SK-N-SH (cell line): ENCODE measurements at regions not wholly inside any gene's neighbourhood (a gene's known extent, or its start where the extent isn't known, plus 50 kb on each side); places are given as distances from the start of the nearest gene placed in this dataset.
"Not testable (repeated sequence)": the region's sequence is repeated elsewhere in the genome, so short reads cannot be mapped to it uniquely, and the experiment has no call there.

Experiments
- CTCF ChIA-PET: fragments of 300-600, 350-600 bp; formaldehyde crosslinking; extraction: SDS; loops from one replicate; lab custom pipeline; 2021; lab: Yijun Ruan, JAX
- POLR2A ChIA-PET: fragments of 350-600 bp; sonication (Branson Sonifier 250); formaldehyde crosslinking; extraction: SDS; loops from one replicate; lab custom pipeline; 2020; ENCODE audit warnings: antibody characterized with exemption, inconsistent platforms; lab: Yijun Ruan, JAX
- DNase-seq: peaks from one replicate; pipeline ENCODE4 v3.0.0; 2012
- H2AFZ ChIP-seq: fragments of 200-600 bp; sonication (generic); 2 replicates; pipeline ENCODE4 v1.8.1; 2016; ENCODE audit warnings: antibody characterized with exemption, mild to moderate bottlenecking, low read depth
- H3F3A ChIP-seq: fragments of 200-600 bp; sonication (generic); replicated peaks from 2 replicates; pipeline ENCODE3; 2016; ENCODE audit warnings: antibody characterized with exemption, mild to moderate bottlenecking; ENCODE audit not compliant: insufficient read depth
- H3K27ac ChIP-seq, 2 experiments: fragments of 200-500 bp in 1 of 2; fragments of 200-600 bp in 1 of 2; sonication (Bioruptor generic) in 1 of 2; sonication (generic), shearing (Covaris generic) in 1 of 2; 2 replicates each; pipeline versions ENCODE4 v1.5.1 to v1.6.1; 2014 to 2016; ENCODE audit warnings: low read depth in 2 of 2, inconsistent platforms in 1 of 2, low read length in 1 of 2, mild to moderate bottlenecking in 1 of 2, mixed read lengths in 1 of 2
- H3K27me3 ChIP-seq: fragments of 200-600 bp; sonication (generic), shearing (Covaris generic); 2 replicates; pipeline ENCODE4 v1.6.1; 2016; ENCODE audit warnings: mixed run types; ENCODE audit not compliant: insufficient read depth
- H3K36me3 ChIP-seq, 2 experiments: fragments of 200-500 bp in 1 of 2; fragments of 200-600 bp in 1 of 2; sonication (Bioruptor generic) in 1 of 2; sonication (generic) in 1 of 2; replicated peaks in 1 of 2; 2 replicates each; pipeline versions ENCODE3 to v1.5.1; 2014 to 2016; ENCODE audit warnings: low read length in 1 of 2, mild to moderate bottlenecking in 1 of 2; ENCODE audit not compliant: insufficient read depth in 2 of 2, control insufficient read depth in 1 of 2
- H3K4me1 ChIP-seq, 2 experiments: fragments of 200-500 bp in 1 of 2; fragments of 200-600 bp in 1 of 2; sonication (Bioruptor generic) in 1 of 2; sonication (generic), shearing (Covaris generic) in 1 of 2; 2 replicates each; pipeline versions ENCODE4 v1.5.1 to v1.6.1; 2014 to 2016; ENCODE audit warnings: low read depth in 1 of 2, low read length in 1 of 2, mixed run types in 1 of 2; ENCODE audit not compliant: insufficient read depth in 2 of 2, control insufficient read depth in 1 of 2
- H3K4me2 ChIP-seq: fragments of 200-600 bp; sonication (generic), shearing (Covaris generic); 2 replicates; pipeline ENCODE4 v1.6.1; 2017; ENCODE audit warnings: mixed run types
- H3K4me3 ChIP-seq, 2 experiments: fragments of 200-500 bp in 1 of 2; fragments of 200-600 bp in 1 of 2; sonication (Bioruptor generic) in 1 of 2; sonication (generic), shearing (Covaris generic) in 1 of 2; 2 replicates each; pipeline versions ENCODE4 v1.5.1 to v1.8.1; 2014 to 2016; ENCODE audit warnings: low read depth in 2 of 2, inconsistent platforms in 1 of 2, low read length in 1 of 2, mild to moderate bottlenecking in 1 of 2, mixed read lengths in 1 of 2, moderate library complexity in 1 of 2
- H3K79me2 ChIP-seq: fragments of 200-600 bp; sonication (generic); 2 replicates; pipeline ENCODE4 v1.8.1; 2017; ENCODE audit warnings: mild to moderate bottlenecking; ENCODE audit not compliant: insufficient read depth
- H3K9ac ChIP-seq: fragments of 200-600 bp; sonication (generic); 2 replicates; pipeline ENCODE4 v1.6.1; 2017; ENCODE audit warnings: mixed run types
- H3K9me2 ChIP-seq: fragments of 200-600 bp; sonication (generic); 2 replicates; pipeline ENCODE4 v1.6.1; 2017; ENCODE audit warnings: mixed run types
- H3K9me3 ChIP-seq: fragments of 200-600 bp; sonication (generic); 2 replicates; pipeline ENCODE4 v1.6.1; 2017; ENCODE audit warnings: mixed run types, mild to moderate bottlenecking, moderate library complexity
- H4K20me1 ChIP-seq: fragments of 200-600 bp; sonication (generic); 2 replicates; pipeline ENCODE4 v1.6.1; 2017; ENCODE audit warnings: mild to moderate bottlenecking, mixed run types; ENCODE audit not compliant: insufficient read depth
- CTCF ChIP-seq: fragments of 200-600 bp; sonication (generic); IDR thresholded peaks from 2 replicates; pipeline ENCODE4 v1.6.1; 2017; ENCODE audit warnings: antibody characterized with exemption, mild to moderate bottlenecking, moderate library complexity
- ELF1 ChIP-seq: IDR thresholded peaks from 2 replicates; pipeline ENCODE4 v1.4.0; 2012
- EP300 ChIP-seq, 2 experiments: IDR thresholded peaks; 2 replicates each; pipeline versions ENCODE4 v1.4.0 to v1.6.1; 2012; ENCODE audit warnings: borderline replicate concordance in 1 of 2, low read depth in 1 of 2, low read length in 1 of 2
- EZH2phosphoT487 ChIP-seq: fragments of 200-600 bp; sonication (generic); IDR thresholded peaks from 2 replicates; pipeline ENCODE4 v1.6.1; 2017; ENCODE audit warnings: low read depth, mixed run types, mild to moderate bottlenecking, antibody characterized with exemption, moderate library complexity, borderline replicate concordance
- IRF3 ChIP-seq: fragments of 150-350 bp; IDR thresholded peaks from 2 replicates; pipeline ENCODE4 v1.6.1; 2016; ENCODE audit warnings: mild to moderate bottlenecking, low read depth, low read length
- MEF2A ChIP-seq: IDR thresholded peaks from 2 replicates; pipeline ENCODE4 v1.4.0; 2012; ENCODE audit warnings: low read depth, borderline replicate concordance
- NFIC ChIP-seq: IDR thresholded peaks from 2 replicates; pipeline ENCODE4 v1.4.0; 2012; ENCODE audit warnings: borderline replicate concordance
- NRF1 ChIP-seq: IDR thresholded peaks from 2 replicates; pipeline ENCODE4 v1.6.1; 2012; ENCODE audit warnings: low read depth, mild to moderate bottlenecking, low read length
- POLR2AphosphoS5 ChIP-seq: IDR thresholded peaks from 2 replicates; pipeline ENCODE4 v1.6.1; 2012; ENCODE audit warnings: low read depth, low read length
- SIN3A ChIP-seq: IDR thresholded peaks from 2 replicates; pipeline ENCODE4 v1.6.1; 2012; ENCODE audit warnings: low read depth, mild to moderate bottlenecking, low read length, moderate library complexity, borderline replicate concordance
- SMC3 ChIP-seq: IDR thresholded peaks from 2 replicates; pipeline ENCODE4 v1.6.1; 2012; ENCODE audit warnings: low read depth, low read length, improper control_type of control experiment
- TAF1 ChIP-seq: IDR thresholded peaks from 2 replicates; pipeline ENCODE4 v1.6.1; 2012; ENCODE audit warnings: low read depth, mild to moderate bottlenecking, low read length, moderate library complexity, borderline replicate concordance
- TCF12 ChIP-seq: IDR thresholded peaks from 2 replicates; pipeline ENCODE4 v1.4.0; 2012
- TEAD4 ChIP-seq: IDR thresholded peaks from 2 replicates; pipeline ENCODE4 v1.4.0; 2012; ENCODE audit warnings: mild to moderate bottlenecking, borderline replicate concordance; ENCODE audit not compliant: insufficient read depth
- USF1 ChIP-seq: IDR thresholded peaks from 2 replicates; pipeline ENCODE4 v1.4.0; 2012; ENCODE audit warnings: low read depth, borderline replicate concordance
- WGBS: methylation state at CpG from one replicate; pipeline ENCODE4 v1.1.6; 2017; ENCODE audit warnings: low lambda C conversion rate; 5-methylcytosine and 5-hydroxymethylcytosine counted together
- TF ChIP-seq, protein P1 (sequence below): IDR thresholded peaks from 2 replicates; pipeline ENCODE4 v1.4.0; 2012; ENCODE audit warnings: low read depth, borderline replicate concordance
- TF ChIP-seq, protein P2 (sequence below): fragments of 150-350 bp; IDR thresholded peaks from 2 replicates; pipeline ENCODE4 v1.6.1; 2017; ENCODE audit warnings: antibody characterized with exemption, low read length, low read depth, borderline replicate concordance

DNA sequence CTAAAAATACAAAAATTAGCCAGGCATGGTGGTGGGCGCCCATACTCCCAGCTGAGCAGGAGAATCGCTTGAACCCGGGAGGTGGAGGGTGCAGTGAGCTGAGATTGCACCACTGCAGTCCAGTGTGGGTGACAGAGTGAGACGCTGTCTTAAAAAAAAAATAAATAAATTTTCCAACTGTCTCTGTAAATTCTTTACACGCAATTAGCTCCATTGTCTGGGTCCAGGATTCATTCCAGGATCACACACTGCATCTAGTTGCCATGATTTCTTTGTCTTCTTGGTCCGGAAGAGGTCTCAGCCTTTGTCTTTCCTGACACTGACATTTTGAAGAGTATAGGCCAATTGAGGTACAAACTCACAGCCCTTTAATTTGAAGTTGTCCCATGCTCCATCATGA lies 167.6 kb upstream of the NYAP2 start:
- CTCF ChIA-PET, result no interaction called here
- Histone ChIP-seq H3K9me2 (no peaks in the 10 kb centered on the region), H3K36me3 (no peaks in the 10 kb centered on the region), H3K79me2 (no peaks in the 10 kb centered on the region), H2AFZ (no peak overlapping the region), H3F3A (no peaks in the 10 kb centered on the region), H3K27me3 (no peaks in the 10 kb centered on the region), H3K9me3 (no peaks in the 10 kb centered on the region), H3K27ac (no peak overlapping the region), H3K9ac (no peak overlapping the region), H3K4me1 (no peaks in the 10 kb centered on the region), H4K20me1 (no peaks in the 10 kb centered on the region), H3K4me3 (no peak overlapping the region), H3K4me2 (no peak overlapping the region)
- no peak for TF ChIP-seq TCF12
- no peak for TF ChIP-seq POLR2AphosphoS5
- TF ChIP-seq TAF1, result no peak
- TF ChIP-seq SMC3, result no peak
- no peak for TF ChIP-seq ELF1
- TF ChIP-seq NRF1, result no peak
- TF ChIP-seq EZH2phosphoT487, result no peak
- TF ChIP-seq CTCF, result no peak
- no peak for TF ChIP-seq USF1
- TF ChIP-seq NFIC, result no peak
- no peak for TF ChIP-seq TEAD4
- no peak for TF ChIP-seq MEF2A
- no peak for TF ChIP-seq SIN3A
- TF ChIP-seq, protein P1, sequence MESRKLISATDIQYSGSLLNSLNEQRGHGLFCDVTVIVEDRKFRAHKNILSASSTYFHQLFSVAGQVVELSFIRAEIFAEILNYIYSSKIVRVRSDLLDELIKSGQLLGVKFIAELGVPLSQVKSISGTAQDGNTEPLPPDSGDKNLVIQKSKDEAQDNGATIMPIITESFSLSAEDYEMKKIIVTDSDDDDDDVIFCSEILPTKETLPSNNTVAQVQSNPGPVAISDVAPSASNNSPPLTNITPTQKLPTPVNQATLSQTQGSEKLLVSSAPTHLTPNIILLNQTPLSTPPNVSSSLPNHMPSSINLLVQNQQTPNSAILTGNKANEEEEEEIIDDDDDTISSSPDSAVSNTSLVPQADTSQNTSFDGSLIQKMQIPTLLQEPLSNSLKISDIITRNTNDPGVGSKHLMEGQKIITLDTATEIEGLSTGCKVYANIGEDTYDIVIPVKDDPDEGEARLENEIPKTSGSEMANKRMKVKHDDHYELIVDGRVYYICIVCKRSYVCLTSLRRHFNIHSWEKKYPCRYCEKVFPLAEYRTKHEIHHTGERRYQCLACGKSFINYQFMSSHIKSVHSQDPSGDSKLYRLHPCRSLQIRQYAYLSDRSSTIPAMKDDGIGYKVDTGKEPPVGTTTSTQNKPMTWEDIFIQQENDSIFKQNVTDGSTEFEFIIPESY, result no peak
- TF ChIP-seq IRF3, result no peak
- no peak for TF ChIP-seq EP300 (IDR thresholded peaks at IDR 0.05; ENCODE audit: borderline replicate concordance in 1 of 2, low read depth in 1 of 2, low read length in 1 of 2)
- TF ChIP-seq, protein P2, sequence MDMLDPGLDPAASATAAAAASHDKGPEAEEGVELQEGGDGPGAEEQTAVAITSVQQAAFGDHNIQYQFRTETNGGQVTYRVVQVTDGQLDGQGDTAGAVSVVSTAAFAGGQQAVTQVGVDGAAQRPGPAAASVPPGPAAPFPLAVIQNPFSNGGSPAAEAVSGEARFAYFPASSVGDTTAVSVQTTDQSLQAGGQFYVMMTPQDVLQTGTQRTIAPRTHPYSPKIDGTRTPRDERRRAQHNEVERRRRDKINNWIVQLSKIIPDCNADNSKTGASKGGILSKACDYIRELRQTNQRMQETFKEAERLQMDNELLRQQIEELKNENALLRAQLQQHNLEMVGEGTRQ, result no peak
- no peak for DNase-seq
- WGBS, result 75% methylated on average over 6 of the region's 6 CpGs
- POLR2A ChIA-PET, result no interaction called here

GRCh38 chr2:225229346-225229745 lies 170.2 kb upstream of the NYAP2 start:
- WGBS, result 82% methylated on average over 13 of the region's 31 CpGs
- H3K36me3 ChIP-seq, H3F3A ChIP-seq, H3K9me3 ChIP-seq, H3K27ac ChIP-seq, H3K4me1 ChIP-seq, POLR2A ChIA-PET, H3K79me2 ChIP-seq, H3K27me3 ChIP-seq, H4K20me1 ChIP-seq, H3K9ac ChIP-seq, H3K9me2 ChIP-seq, H3K4me3 ChIP-seq, H3K4me2 ChIP-seq, H2AFZ ChIP-seq, DNase-seq: not testable (repeated sequence)
- CTCF ChIA-PET, result interaction anchor here (0.8 kb wide), 1 partner anchor 1787 kb away, joined by 3 read pairs; no protein-coding TSS in a partner anchor
